ENCODE measurements at regions not wholly inside any gene's neighbourhood (a gene's known extent, or its start where the extent isn't known, plus 50 kb on each side); places are given as distances from the start of the nearest gene placed in this dataset.
A peak's percentile ranks its signal among the peaks of the same experiment; 100 is the strongest.
"Not testable (repeated sequence)": the region's sequence is repeated elsewhere in the genome, so short reads cannot be mapped to it uniquely, and the experiment has no call there.

- DNase-seq (ENCODE audit: low read depth), result no peak
These were observed 383.4 kb downstream of the MLLT3 start for GRCh38 chr9:20238921-20239320.

- no peak for DNase-seq (ENCODE audit: low read depth)
These were observed 384.6 kb downstream of the MLLT3 start for GRCh38 chr9:20237686-20238085.

DNA sequence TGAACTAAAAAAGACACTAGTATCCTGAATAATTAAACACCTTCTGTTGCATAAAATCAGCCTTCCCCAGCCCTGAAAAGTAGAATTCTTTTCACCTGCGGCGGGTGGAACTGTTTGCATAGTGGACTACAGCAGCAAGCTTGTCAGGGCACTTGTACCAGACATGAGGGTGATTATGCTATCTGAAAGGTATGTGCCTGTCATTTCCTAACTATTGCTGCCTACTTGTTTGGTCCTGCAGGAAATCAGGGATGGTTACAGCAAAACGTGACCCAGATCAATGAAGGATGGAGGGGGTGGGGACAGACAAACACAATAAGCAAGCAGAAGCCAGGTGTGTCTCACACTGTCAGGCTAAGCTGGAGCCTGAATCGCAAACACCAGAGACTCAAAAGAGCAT is 385.6 kb downstream of the MLLT3 start:
- no peak for DNase-seq (ENCODE audit: low read depth)

- DNase-seq (ENCODE audit: low read depth), result not testable (repeated sequence)
These were observed 387.1 kb downstream of the MLLT3 start for GRCh38 chr9:20235206-20235605.

GRCh38 chr9:20228096-20228495 is 394.2 kb downstream of the MLLT3 start:
- no peak for DNase-seq (ENCODE audit: low read depth)

- no peak for DNase-seq (ENCODE audit: low read depth)
These were observed 395.0 kb downstream of the MLLT3 start for GRCh38 chr9:20227166-20227874.

GRCh38 chr9:20226345-20226744 is 396.0 kb downstream of the MLLT3 start:
- no peak for DNase-seq (ENCODE audit: low read depth)

- DNase-seq (ENCODE audit: low read depth), result no peak
These were observed 396.5 kb downstream of the MLLT3 start for GRCh38 chr9:20225826-20226225.

DNA sequence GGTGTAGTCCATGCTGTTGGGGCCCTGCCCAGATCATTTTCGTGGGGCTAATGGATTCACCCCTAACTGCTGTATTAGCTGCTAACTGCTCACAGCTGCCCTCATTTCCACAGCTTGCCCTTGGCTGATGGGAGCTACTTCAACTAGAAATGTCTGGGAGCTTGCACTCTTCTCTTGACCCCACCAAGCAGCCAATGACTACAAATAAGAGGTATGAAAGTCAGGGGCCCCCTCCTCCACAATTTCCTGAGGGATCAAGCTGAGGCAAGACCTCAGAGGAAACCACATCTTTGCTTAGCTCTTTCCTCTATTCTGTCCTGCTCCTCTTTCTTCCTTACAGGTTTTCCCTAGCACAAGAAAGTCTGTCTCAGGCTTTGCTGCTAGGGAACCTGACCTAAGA is 397.5 kb downstream of the MLLT3 start:
- DNase-seq (ENCODE audit: low read depth), result no peak

- DNase-seq (ENCODE audit: low read depth), result no peak
These were observed 402.0 kb downstream of the MLLT3 start for GRCh38 chr9:20220286-20220685.

- no peak for DNase-seq (ENCODE audit: low read depth)
These were observed 402.9 kb downstream of the MLLT3 start for GRCh38 chr9:20219437-20219836.

GRCh38 chr9:20217596-20217995 is 404.7 kb downstream of the MLLT3 start:
- no peak for DNase-seq (ENCODE audit: low read depth)

DNA sequence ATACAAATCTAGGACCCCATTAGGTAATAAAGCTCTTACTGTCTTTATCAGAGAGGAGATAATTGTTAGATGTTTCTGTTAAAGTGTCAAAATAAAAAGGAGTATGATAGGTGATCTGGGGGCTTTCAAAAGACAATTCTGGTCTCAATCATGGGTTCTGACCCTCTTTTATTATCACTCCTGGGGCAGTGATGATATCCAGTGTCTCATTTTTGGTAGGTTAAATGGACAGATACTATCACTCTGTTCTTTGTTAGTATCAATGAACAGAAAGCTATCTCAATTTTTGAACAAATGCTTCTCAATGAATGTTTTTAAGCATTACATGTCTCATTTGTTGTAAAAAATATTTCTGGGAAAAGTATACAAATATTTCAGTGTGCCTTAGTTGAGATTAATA is 405.9 kb downstream of the MLLT3 start:
- DNase-seq (ENCODE audit: low read depth), result no peak

DNA sequence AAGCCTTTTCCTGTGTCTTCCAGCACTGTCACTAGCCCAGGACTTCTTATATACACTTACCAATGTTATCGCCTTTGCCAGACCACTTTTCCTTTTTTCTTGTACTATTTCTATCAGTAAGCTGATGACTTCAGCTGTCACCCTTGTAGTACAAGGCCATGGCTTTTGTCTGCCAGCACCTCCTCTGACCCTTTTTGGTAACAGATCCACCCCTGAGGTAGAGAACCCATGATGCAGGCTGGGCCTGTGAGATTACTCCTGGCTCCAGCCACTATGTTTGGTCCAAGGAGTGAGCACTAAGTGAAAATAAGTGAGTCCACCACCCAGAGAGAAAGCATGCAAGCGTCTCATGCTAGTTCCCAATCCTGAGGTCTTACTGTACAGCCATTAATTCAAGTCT is 406.7 kb downstream of the MLLT3 start:
- no peak for DNase-seq (ENCODE audit: low read depth)

GRCh38 chr9:20212806-20213205 is 409.5 kb downstream of the MLLT3 start:
- DNase-seq (ENCODE audit: low read depth), result no peak

GRCh38 chr9:20209391-20210340 is 412.6 kb downstream of the MLLT3 start:
- peak; percentile 26 for DNase-seq (ENCODE audit: low read depth)

- no peak for DNase-seq (ENCODE audit: low read depth)
These were observed 413.3 kb downstream of the MLLT3 start for GRCh38 chr9:20208961-20209371.

DNA sequence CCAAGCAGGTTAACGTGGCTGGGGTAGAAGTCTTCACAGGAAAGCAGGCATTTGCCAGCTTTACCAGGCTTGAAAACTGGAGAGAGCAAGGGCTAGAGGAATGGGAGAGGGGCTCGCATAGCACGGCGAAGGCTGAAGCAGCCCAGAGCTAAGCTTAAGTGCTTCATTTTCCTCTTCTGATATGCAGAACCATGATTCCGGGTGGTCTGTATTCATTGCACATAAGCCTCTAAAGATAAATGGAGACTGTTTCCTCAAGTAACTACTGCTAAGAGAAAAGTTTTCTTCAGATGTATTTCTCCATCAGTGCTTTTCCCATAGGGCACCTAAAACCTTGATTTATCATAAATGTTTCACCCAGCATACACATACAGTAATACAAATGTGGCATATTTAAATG is 414.1 kb downstream of the MLLT3 start:
- DNase-seq (ENCODE audit: low read depth), result no peak

- DNase-seq (ENCODE audit: low read depth), result no peak
These were observed 415.1 kb downstream of the MLLT3 start for GRCh38 chr9:20207176-20207575.

DNA sequence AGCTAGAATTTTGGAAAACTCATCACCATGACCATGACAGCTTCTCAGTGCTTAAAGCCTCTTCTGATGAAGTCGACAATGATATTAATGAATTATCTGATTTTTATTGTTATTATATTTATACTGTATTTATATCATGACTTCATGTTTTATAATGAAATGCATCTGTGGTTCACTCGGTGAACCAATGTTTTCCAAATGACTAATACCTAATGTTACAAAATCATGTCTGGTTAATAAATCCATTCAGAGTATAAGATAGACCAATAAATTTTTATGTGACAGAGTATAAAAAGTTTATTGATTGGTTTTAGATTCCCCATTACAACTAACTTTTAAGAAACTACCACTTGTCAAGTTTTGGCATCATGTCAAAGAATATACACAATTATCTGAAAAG is 416.5 kb downstream of the MLLT3 start:
- DNase-seq (ENCODE audit: low read depth), result no peak

DNA sequence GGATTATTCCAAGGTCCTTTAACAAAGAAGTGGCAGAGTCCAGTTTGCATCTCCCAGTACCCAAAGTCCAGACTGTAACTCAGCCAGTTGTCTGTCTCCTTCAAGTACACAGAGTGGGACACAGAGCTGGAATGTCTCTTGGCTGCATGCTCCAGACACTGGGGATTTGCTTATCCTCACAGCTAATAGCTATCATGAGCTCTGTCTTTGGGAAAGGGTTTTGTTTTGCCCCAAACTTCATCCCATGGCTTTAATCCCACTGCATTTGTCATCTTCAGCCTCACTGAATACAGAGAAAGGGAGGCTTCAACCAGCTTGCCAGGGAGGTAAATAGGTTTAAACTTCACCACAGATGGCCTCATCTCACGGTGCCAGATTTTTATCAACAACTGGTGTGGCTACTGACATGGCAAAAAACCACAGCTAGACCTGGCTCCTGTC is 412.2 kb upstream of the SLC24A2 start:
- no peak for DNase-seq (ENCODE audit: low read depth)

DNA sequence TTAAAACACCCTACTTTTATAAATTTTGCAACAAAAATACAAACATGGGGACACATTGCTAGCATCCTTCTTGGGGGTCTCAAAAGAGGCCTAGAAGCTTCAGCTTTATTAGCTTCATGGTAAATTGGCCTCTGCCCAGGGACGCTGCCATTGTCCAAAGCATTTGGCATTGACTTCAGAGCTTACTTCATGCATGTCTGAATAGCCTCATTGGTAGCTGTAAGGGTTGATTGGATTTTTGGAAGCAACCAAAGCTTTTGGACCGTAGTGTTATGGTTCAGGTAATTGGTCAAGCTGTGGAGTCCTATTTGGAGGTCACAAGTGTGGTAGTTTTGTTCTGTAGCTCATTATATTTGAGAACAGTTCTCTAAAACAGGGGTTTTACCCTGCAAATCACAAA is 411.7 kb upstream of the SLC24A2 start:
- DNase-seq (ENCODE audit: low read depth), result no peak

GRCh38 chr9:20199111-20199510 is 410.3 kb upstream of the SLC24A2 start:
- no peak for DNase-seq (ENCODE audit: low read depth)
